KMS-11 (cell line): ENCODE measurements at regions not wholly inside any gene's neighbourhood (a gene's known extent, or its start where the extent isn't known, plus 50 kb on each side); places are given as distances from the start of the nearest gene placed in this dataset.
"Not testable (repeated sequence)": the region's sequence is repeated elsewhere in the genome, so short reads cannot be mapped to it uniquely, and the experiment has no call there.

Experiments used
- H2AFZ ChIP-seq: fragments of 200-600 bp; sonication (generic); 2 replicates; pipeline ENCODE4 v1.6.1; 2016; ENCODE audit warnings: antibody characterized with exemption, mixed run types, low read depth
- H3K27ac ChIP-seq: fragments of 200-600 bp; sonication (generic); 2 replicates; pipeline ENCODE4 v1.6.1; 2016; ENCODE audit warnings: mild to moderate bottlenecking, mixed run types
- H3K27me3 ChIP-seq: fragments of 200-600 bp; sonication (generic); 2 replicates; pipeline ENCODE4 v1.6.1; 2017; ENCODE audit warnings: mild to moderate bottlenecking, low read depth, mixed run types, moderate library complexity; ENCODE audit not compliant: insufficient read depth
- H3K36me3 ChIP-seq: fragments of 200-600 bp; sonication (generic); 2 replicates; pipeline ENCODE4 v1.6.1; 2017; ENCODE audit warnings: mild to moderate bottlenecking, mixed run types; ENCODE audit not compliant: insufficient read depth
- H3K4me1 ChIP-seq: fragments of 200-600 bp; sonication (generic); 2 replicates; pipeline ENCODE4 v1.6.1; 2016; ENCODE audit warnings: mild to moderate bottlenecking, low read depth, mixed run types; ENCODE audit not compliant: poor library complexity, severe bottlenecking
- H3K4me2 ChIP-seq: fragments of 200-600 bp; sonication (generic); 2 replicates; pipeline ENCODE4 v1.7.0; 2016; ENCODE audit warnings: mild to moderate bottlenecking, mixed run types
- H3K4me3 ChIP-seq: fragments of 200-600 bp; sonication (generic); IDR thresholded peaks from 2 replicates; pipeline ENCODE4 v1.6.1; 2017; ENCODE audit warnings: low read depth, low read length, mixed read lengths; ENCODE audit not compliant: insufficient read depth
- H3K79me2 ChIP-seq: fragments of 200-600 bp; sonication (generic); 2 replicates; pipeline ENCODE4 v1.6.1; 2016; ENCODE audit warnings: low read depth, mixed run types; ENCODE audit not compliant: insufficient read depth
- H3K9ac ChIP-seq: fragments of 200-600 bp; sonication (generic); 2 replicates; pipeline ENCODE4 v1.6.1; 2016; ENCODE audit warnings: mild to moderate bottlenecking, mixed run types
- H4K20me1 ChIP-seq: fragments of 200-600 bp; sonication (generic); 2 replicates; pipeline ENCODE4 v1.6.1; 2016; ENCODE audit warnings: mild to moderate bottlenecking, mixed run types; ENCODE audit not compliant: insufficient read depth
- CTCF ChIP-seq: fragments of 200-600 bp; sonication (generic); conservative IDR thresholded peaks from 2 replicates; pipeline ENCODE4 v1.6.1; 2017; ENCODE audit warnings: low read depth, mild to moderate bottlenecking, antibody characterized with exemption, low read length, moderate library complexity, mixed read lengths

- Histone ChIP-seq H3K36me3 (no peaks in the 10 kb centered on the region), H3K4me3 (no peak overlapping the region), H3K4me1 (no peaks in the 10 kb centered on the region), H3K9ac (no peak overlapping the region), H3K79me2 (no peaks in the 10 kb centered on the region), H3K27ac (no peak overlapping the region), H3K4me2 (no peak overlapping the region), H3K27me3 (no peaks in the 10 kb centered on the region), H4K20me1 (no peaks in the 10 kb centered on the region), H2AFZ (no peak overlapping the region)
- TF ChIP-seq CTCF: no peak
Observed at GRCh38 chr11:24267014-24267413, 229.8 kb upstream of the LUZP2 start.

GRCh38 chr11:24271798-24272197 lies 225.1 kb upstream of the LUZP2 start:
- Histone ChIP-seq H3K36me3 (no peaks in the 10 kb centered on the region), H3K79me2 (no peaks in the 10 kb centered on the region), H3K27ac (no peak overlapping the region), H3K27me3 (no peaks in the 10 kb centered on the region), H3K9ac (no peak overlapping the region), H4K20me1 (no peaks in the 10 kb centered on the region), H3K4me1 (no peaks in the 10 kb centered on the region), H2AFZ (no peak overlapping the region), H3K4me3 (no peak overlapping the region), H3K4me2 (no peak overlapping the region)
- no peak for TF ChIP-seq CTCF

- not testable (repeated sequence) for H3K36me3 ChIP-seq, H3K4me2 ChIP-seq, H3K27me3 ChIP-seq, H3K4me1 ChIP-seq, H3K79me2 ChIP-seq, H4K20me1 ChIP-seq, H3K27ac ChIP-seq, H3K9ac ChIP-seq, H2AFZ ChIP-seq, H3K4me3 ChIP-seq
Observed at GRCh38 chr11:24274214-24274781, 222.6 kb upstream of the LUZP2 start.

GRCh38 chr11:24286238-24286637 lies 210.6 kb upstream of the LUZP2 start:
- H3K27ac ChIP-seq: no peak overlapping the region

More at GRCh38 chr11:24286238-24286637, 210.6 kb upstream of the LUZP2 start:
- Histone ChIP-seq H3K79me2 (no peaks in the 10 kb centered on the region), H2AFZ (no peak overlapping the region), H3K9ac (no peak overlapping the region), H4K20me1 (no peaks in the 10 kb centered on the region), H3K4me3 (no peak overlapping the region), H3K4me2 (no peak overlapping the region), H3K27me3 (no peaks in the 10 kb centered on the region), H3K36me3 (no peaks in the 10 kb centered on the region), H3K4me1 (no peaks in the 10 kb centered on the region)
- TF ChIP-seq CTCF: no peak
